Activated CD8-positive, alpha-beta T cell treated with anti-CD3 and anti-CD28 coated beads, Interleukin-2, amount 10 ng/mL, durations not matched to agents 7 days and 5 days (primary cell): ENCODE measurements at regions not wholly inside any gene's neighbourhood (a gene's known extent, or its start where the extent isn't known, plus 50 kb on each side); places are given as distances from the start of the nearest gene placed in this dataset.

Source experiments
- ATAC-seq: fragments of 150-1000 bp; cut with Tn5 transposase; one replicate; pipeline ENCODE4 v1.10.0; 2021; ENCODE audit warnings: moderate library complexity
- CTCF ChIA-PET: fragments of 350-600 bp; sonication (Branson Sonifier 250); formaldehyde crosslinking; loops from one replicate; lab custom pipeline; 2021; ENCODE audit warnings: antibody characterized with exemption; lab: Charles Lee
- POLR2A ChIA-PET: fragments of 350-600 bp; sonication (Branson Sonifier 250); formaldehyde crosslinking; loops from one replicate; lab custom pipeline; 2021; ENCODE audit warnings: antibody characterized with exemption; lab: Charles Lee
- DNase-seq: peaks from one replicate; pipeline ENCODE4 v3.0.0-alpha.2; 2020
- H3K27ac Mint-ChIP-seq: one replicate; pipeline ENCODE4 v1.8.0; 2021; ENCODE audit warnings: mild to moderate bottlenecking, mixed read lengths
- H3K27me3 Mint-ChIP-seq: one replicate; pipeline ENCODE4 v1.8.0; 2021; ENCODE audit warnings: low read depth, mixed read lengths
- H3K36me3 Mint-ChIP-seq: one replicate; pipeline ENCODE4 v1.8.0; 2021; ENCODE audit warnings: low read depth, mixed read lengths
- H3K4me1 Mint-ChIP-seq: one replicate; pipeline ENCODE4 v1.8.0; 2021; ENCODE audit warnings: low read depth, mixed read lengths
- H3K4me3 Mint-ChIP-seq: one replicate; pipeline ENCODE4 v1.8.0; 2021; ENCODE audit warnings: mild to moderate bottlenecking, mixed read lengths
- H3K9me3 Mint-ChIP-seq: one replicate; pipeline ENCODE4 v1.8.0; 2022; ENCODE audit warnings: mixed read lengths; ENCODE audit not compliant: insufficient read depth

DNA sequence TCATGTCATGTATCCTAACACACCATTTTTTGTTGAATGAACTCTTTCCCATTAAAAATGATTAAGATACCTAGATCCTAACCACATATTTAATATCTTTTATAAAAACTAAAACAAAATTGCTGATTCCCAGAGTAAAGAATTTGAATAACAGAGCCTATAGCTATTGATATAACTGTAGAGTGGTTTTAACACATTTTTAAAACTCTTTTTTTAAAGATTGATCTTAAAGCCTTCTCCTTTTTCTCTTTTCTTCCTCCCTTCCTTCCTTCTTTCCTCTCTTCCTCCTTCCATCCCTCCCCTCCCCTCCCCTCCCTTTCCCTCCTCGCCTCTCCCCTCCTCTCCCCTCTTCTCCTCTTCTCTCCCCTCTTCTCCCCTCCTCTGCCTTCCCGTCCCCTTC is 605.4 kb upstream of the FZD8 start:
- H3K4me3 Mint-ChIP-seq = no peak overlapping the region
- POLR2A ChIA-PET = no interaction called here
- no peaks in the 10 kb centered on the region for H3K4me1 Mint-ChIP-seq
- no peak overlapping the region for H3K27ac Mint-ChIP-seq
- H3K36me3 Mint-ChIP-seq = no peaks in the 10 kb centered on the region
- no peaks in the 10 kb centered on the region for H3K27me3 Mint-ChIP-seq
- DNase-seq (no peak), ATAC-seq (no peak)
- CTCF ChIA-PET = no interaction called here
- no peaks in the 10 kb centered on the region for H3K9me3 Mint-ChIP-seq

- H3K27me3 Mint-ChIP-seq = no peaks in the 10 kb centered on the region
- DNase-seq (no peak), ATAC-seq (no peak)
- H3K4me1 Mint-ChIP-seq = no peaks in the 10 kb centered on the region
- CTCF ChIA-PET = no interaction called here
- no peak overlapping the region for H3K4me3 Mint-ChIP-seq
- no peak overlapping the region for H3K27ac Mint-ChIP-seq
- POLR2A ChIA-PET = no interaction called here
- H3K9me3 Mint-ChIP-seq = peaks cover 8% of the 10 kb centered on the region
- H3K36me3 Mint-ChIP-seq = no peaks in the 10 kb centered on the region
These were observed 594.8 kb upstream of the FZD8 start for GRCh38 chr10:36236931-36237330.

DNA sequence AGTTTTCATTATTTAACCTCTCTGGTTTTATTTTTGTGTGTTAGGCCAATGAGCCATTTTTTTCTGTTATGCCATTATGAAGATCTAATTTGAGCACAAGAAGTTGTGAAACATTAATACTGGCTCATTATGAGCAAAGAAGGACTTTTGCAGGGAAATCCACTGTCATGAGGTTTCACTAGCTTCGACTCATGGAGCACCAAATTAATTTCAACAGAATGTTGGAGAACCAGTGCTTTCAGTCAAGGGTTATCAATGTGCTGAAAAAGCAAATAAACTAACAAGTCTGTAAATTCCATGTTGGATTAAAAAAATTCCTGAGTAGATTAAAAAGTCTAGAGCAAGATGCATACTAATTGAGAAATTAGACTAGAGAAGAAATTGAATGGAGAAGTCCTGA is 594.2 kb upstream of the FZD8 start:
- no peaks in the 10 kb centered on the region for H3K36me3 Mint-ChIP-seq
- POLR2A ChIA-PET = no interaction called here
- no peak overlapping the region for H3K27ac Mint-ChIP-seq
- no peak overlapping the region for H3K4me3 Mint-ChIP-seq
- peaks cover 8% of the 10 kb centered on the region for H3K9me3 Mint-ChIP-seq
- DNase-seq (no peak), ATAC-seq (no peak)
- CTCF ChIA-PET = no interaction called here
- H3K27me3 Mint-ChIP-seq = no peaks in the 10 kb centered on the region
- no peaks in the 10 kb centered on the region for H3K4me1 Mint-ChIP-seq

GRCh38 chr10:36232935-36233334 is 590.8 kb upstream of the FZD8 start:
- ATAC-seq (no peak), DNase-seq (no peak)
- H3K36me3 Mint-ChIP-seq = no peaks in the 10 kb centered on the region
- CTCF ChIA-PET = no interaction called here
- H3K27ac Mint-ChIP-seq = no peak overlapping the region
- no peaks in the 10 kb centered on the region for H3K27me3 Mint-ChIP-seq
- POLR2A ChIA-PET = no interaction called here
- H3K9me3 Mint-ChIP-seq = peaks cover 8% of the 10 kb centered on the region
- no peak overlapping the region for H3K4me3 Mint-ChIP-seq
- no peaks in the 10 kb centered on the region for H3K4me1 Mint-ChIP-seq

DNA sequence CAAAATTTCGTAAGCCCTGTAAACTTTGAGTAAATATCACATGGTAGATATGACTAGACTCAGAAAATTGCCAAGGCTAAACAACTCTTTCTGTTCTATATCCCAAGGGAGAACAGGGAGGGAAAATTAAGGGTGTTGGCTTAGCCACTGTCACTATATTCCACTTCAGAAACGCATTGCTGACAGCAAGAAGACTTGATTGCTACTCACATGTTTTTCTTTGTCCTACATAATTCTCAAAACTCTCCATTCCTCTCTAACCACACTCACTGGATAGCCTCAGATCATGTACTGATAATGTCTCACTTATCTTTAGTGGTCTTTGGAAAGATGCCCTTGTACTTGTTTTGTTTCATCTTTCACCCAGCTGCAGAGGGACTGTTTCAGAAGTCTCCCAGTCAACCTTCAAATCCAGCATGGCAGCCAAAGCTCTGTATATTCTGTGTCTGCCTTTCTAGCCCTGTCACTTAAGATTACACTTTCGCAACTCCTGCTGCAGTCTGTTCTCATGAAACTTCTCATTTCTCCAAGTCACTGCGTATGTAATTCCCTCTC is 582.4 kb upstream of the FZD8 start:
- no peak for DNase-seq
- CTCF ChIA-PET = no interaction called here

DNA sequence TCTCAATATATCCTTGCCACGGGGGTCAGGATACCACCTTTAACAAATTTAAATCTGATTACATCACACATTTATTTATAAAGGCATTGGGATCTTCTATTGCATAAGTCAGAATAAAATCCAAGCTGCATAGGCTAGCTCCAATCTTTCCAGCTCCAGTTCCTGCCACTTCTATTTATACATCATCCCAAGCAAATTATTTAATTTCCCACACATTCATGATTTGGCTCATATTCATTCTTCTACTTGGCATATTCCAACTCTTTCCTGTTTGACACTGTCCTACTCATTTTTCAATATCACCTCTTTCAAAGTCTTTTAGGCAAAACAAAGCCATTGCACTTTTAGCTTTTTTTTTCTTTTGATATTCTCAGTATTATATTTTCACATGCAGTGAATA is 579.0 kb upstream of the FZD8 start:
- Mint-ChIP-seq H3K27me3 (no peaks in the 10 kb centered on the region), H3K4me1 (no peaks in the 10 kb centered on the region), H3K36me3 (no peaks in the 10 kb centered on the region), H3K4me3 (no peak overlapping the region), H3K27ac (no peak overlapping the region), H3K9me3 (no peaks in the 10 kb centered on the region)
- DNase-seq = no peak
- ChIA-PET CTCF (no interaction called here), POLR2A (no interaction called here)
- ATAC-seq = no peak

More for the DNA sequence above, 582.4 kb upstream of the FZD8 start:
- Mint-ChIP-seq H3K27me3 (no peaks in the 10 kb centered on the region), H3K4me1 (no peaks in the 10 kb centered on the region), H3K27ac (no peak overlapping the region), H3K4me3 (no peak overlapping the region), H3K36me3 (no peaks in the 10 kb centered on the region), H3K9me3 (peaks cover 6% of the 10 kb centered on the region)
- no peak for ATAC-seq
- POLR2A ChIA-PET = no interaction called here

GRCh38 chr10:36220151-36220550 is 578.1 kb upstream of the FZD8 start:
- ATAC-seq = no peak
- ChIA-PET POLR2A (no interaction called here), CTCF (no interaction called here)
- no peaks in the 10 kb centered on the region for H3K36me3 Mint-ChIP-seq
- H3K4me3 Mint-ChIP-seq = no peak overlapping the region
- no peak for DNase-seq
- peaks cover 3% of the 10 kb centered on the region for H3K9me3 Mint-ChIP-seq
- H3K27me3 Mint-ChIP-seq = no peaks in the 10 kb centered on the region
- no peak overlapping the region for H3K27ac Mint-ChIP-seq
- no peaks in the 10 kb centered on the region for H3K4me1 Mint-ChIP-seq

- Mint-ChIP-seq H3K4me1 (no peaks in the 10 kb centered on the region), H3K27ac (no peak overlapping the region), H3K4me3 (no peak overlapping the region), H3K9me3 (peaks cover 14% of the 10 kb centered on the region), H3K36me3 (no peaks in the 10 kb centered on the region), H3K27me3 (no peaks in the 10 kb centered on the region)
- ATAC-seq (no peak), DNase-seq (no peak)
- CTCF ChIA-PET = no interaction called here
- POLR2A ChIA-PET = no interaction called here
These were observed 569.8 kb upstream of the FZD8 start for GRCh38 chr10:36211856-36212255.

DNA sequence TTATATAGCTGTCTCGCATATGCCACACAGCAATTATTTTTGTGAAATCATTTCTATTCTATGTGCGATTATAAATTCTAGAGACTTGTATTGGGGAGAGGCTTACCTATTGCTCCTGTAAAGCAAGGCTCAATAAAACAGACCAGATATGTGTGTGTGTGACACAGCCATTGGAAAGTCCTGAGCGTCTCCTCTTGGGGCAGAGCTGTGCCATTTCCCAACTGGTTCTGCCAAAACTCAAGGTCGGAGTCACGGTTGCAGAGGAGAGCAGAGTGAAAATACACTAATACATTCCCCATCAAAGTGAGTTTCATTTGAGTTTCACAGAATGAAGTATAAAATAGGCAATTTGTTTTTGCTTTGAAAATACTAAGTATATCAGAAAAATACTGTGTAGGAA is 567.4 kb upstream of the FZD8 start:
- H3K27me3 Mint-ChIP-seq = no peaks in the 10 kb centered on the region
- ChIA-PET POLR2A (no interaction called here), CTCF (no interaction called here)
- H3K27ac Mint-ChIP-seq = no peak overlapping the region
- peaks cover 12% of the 10 kb centered on the region for H3K9me3 Mint-ChIP-seq
- no peaks in the 10 kb centered on the region for H3K36me3 Mint-ChIP-seq
- ATAC-seq (no peak), DNase-seq (no peak)
- no peaks in the 10 kb centered on the region for H3K4me1 Mint-ChIP-seq
- H3K4me3 Mint-ChIP-seq = no peak overlapping the region

DNA sequence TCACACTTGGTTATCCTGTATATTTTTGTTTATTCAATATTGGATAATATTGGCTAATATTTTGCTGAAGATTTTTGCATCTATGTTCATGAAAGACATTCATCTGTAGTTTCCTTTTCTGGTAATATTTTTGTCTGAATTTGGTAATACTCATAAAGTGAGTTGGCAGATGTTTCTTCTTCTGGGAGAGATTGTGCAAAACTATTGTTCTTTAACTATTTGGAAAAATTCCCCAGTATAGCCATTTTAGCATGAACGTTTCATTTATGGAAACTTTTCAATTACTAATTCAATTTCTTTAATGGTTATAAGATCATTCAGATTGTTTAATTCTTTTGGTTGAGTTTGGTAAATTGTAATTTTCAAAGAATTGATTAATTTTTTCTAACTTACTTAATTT is 560.8 kb upstream of the FZD8 start:
- H3K4me1 Mint-ChIP-seq = no peaks in the 10 kb centered on the region
- DNase-seq = no peak
- H3K4me3 Mint-ChIP-seq = no peak overlapping the region
- ChIA-PET CTCF (no interaction called here), POLR2A (no interaction called here)
- H3K9me3 Mint-ChIP-seq = peaks cover 12% of the 10 kb centered on the region
- ATAC-seq = no peak
- H3K36me3 Mint-ChIP-seq = no peaks in the 10 kb centered on the region
- no peak overlapping the region for H3K27ac Mint-ChIP-seq
- H3K27me3 Mint-ChIP-seq = no peaks in the 10 kb centered on the region

DNA sequence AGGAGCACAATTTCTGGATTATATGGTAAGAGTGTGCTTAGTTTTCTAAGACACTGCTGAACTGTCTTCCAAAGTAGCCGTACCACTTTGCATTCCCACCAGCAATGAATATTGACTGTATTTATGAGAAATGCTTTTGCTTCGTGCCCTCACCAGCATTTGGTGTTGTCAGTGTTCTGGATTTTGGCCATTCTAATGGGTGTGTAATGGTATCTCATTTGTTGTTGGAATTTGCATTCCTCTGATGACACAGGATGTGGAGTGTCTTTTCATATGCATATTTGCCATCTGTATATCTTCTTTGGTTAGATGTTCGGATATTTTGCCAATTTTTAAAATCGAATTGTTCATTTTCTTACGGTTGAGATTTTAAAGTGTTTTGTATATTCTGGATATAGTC is 558.5 kb upstream of the FZD8 start:
- H3K9me3 Mint-ChIP-seq = peaks cover 9% of the 10 kb centered on the region

GRCh38 chr10:36198322-36198721 is 556.2 kb upstream of the FZD8 start:
- no peaks in the 10 kb centered on the region for H3K27me3 Mint-ChIP-seq
- ChIA-PET CTCF (no interaction called here), POLR2A (no interaction called here)
- H3K4me3 Mint-ChIP-seq = no peak overlapping the region
- H3K36me3 Mint-ChIP-seq = no peaks in the 10 kb centered on the region
- no peak for DNase-seq
- no peak overlapping the region for H3K27ac Mint-ChIP-seq
- peaks cover 19% of the 10 kb centered on the region for H3K9me3 Mint-ChIP-seq
- H3K4me1 Mint-ChIP-seq = no peaks in the 10 kb centered on the region
- no peak for ATAC-seq

More for the DNA sequence above, 558.5 kb upstream of the FZD8 start:
- Mint-ChIP-seq H3K4me3 (no peak overlapping the region), H3K27me3 (no peaks in the 10 kb centered on the region), H3K27ac (no peak overlapping the region), H3K36me3 (no peaks in the 10 kb centered on the region), H3K4me1 (no peaks in the 10 kb centered on the region)
- ChIA-PET CTCF (no interaction called here), POLR2A (no interaction called here)
- no peak for DNase-seq
- no peak for ATAC-seq

DNA sequence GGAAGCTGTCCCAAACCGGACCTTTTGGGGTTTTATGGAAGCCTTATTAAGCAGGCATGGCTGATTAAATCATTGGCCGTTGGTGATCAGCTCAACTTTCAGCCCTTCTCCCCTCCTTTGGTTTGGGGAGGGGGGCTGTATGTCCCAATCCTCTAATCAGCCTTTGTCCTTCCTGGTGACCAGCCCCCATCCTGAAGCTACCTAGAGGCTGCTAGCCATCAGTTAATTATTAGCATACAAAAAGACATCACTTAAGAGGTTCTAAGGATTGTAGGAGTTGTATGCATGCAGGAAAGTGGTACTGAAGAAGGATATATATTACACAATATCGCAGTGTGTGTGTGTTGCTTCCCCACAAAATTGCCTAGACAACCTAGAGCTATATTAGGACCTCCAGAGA is 553.3 kb upstream of the FZD8 start:
- ChIA-PET POLR2A (no interaction called here), CTCF (no interaction called here)
- DNase-seq (no peak), ATAC-seq (no peak)
- Mint-ChIP-seq H3K27me3 (no peaks in the 10 kb centered on the region), H3K27ac (no peak overlapping the region), H3K4me3 (no peak overlapping the region), H3K36me3 (no peaks in the 10 kb centered on the region), H3K9me3 (peaks cover 30% of the 10 kb centered on the region), H3K4me1 (no peaks in the 10 kb centered on the region)
